ENCODE measurements at regions not wholly inside any gene's neighbourhood (a gene's known extent, or its start where the extent isn't known, plus 50 kb on each side); places are given as distances from the start of the nearest gene placed in this dataset.

GRCh38 chr13:39886336-39886735, 230.9 kb downstream of the COG6 start:
- no peaks in the 10 kb centered on the region for H3K27me3 ChIP-seq
- intact Hi-C loops (cut with DNase I), result no loop called here
- H3K27ac ChIP-seq, result no peak overlapping the region
- peaks cover 0 to 12% (median 0%) of the 10 kb centered on the region in 9 donors for H3K4me1 ChIP-seq
- no peak for TF ChIP-seq CTCF (IDR thresholded peaks at IDR 0.05)
- no peak overlapping the region for H3K4me3 ChIP-seq
- DNase-seq (no peak), ATAC-seq (no peak)
- H3K9me3 ChIP-seq, result peaks cover 0 to 43% (median 11%) of the 10 kb centered on the region in 11 donors
- no peaks in the 10 kb centered on the region for H3K36me3 ChIP-seq

- Histone ChIP-seq H3K4me3 (no peak overlapping the region), H3K9me3 (peaks cover 0 to 35% (median 11%) of the 10 kb centered on the region in 11 donors), H3K27ac (no peak overlapping the region), H3K4me1 (peaks cover 0 to 19% (median 3%) of the 10 kb centered on the region in 9 donors), H3K27me3 (no peaks in the 10 kb centered on the region), H3K36me3 (no peaks in the 10 kb centered on the region)
- 63 to 79% methylated on average over 2 of the region's 2 CpGs for WGBS, 2 donors
- DNase-seq, result no peak
- intact Hi-C loops (cut with DNase I), result no loop called here
- TF ChIP-seq CTCF (IDR thresholded peaks at IDR 0.05), result no peak
- ATAC-seq, result no peak
Observed at GRCh38 chr13:39887387-39887786, 231.9 kb downstream of the COG6 start.

- peaks cover 0 to 18% (median 4%) of the 10 kb centered on the region in 11 donors for H3K9me3 ChIP-seq
- H3K27ac ChIP-seq, result peak overlapping the region in 1 of 10 donors; percentile 3
- intact Hi-C loops (cut with DNase I), result no loop called here
- peaks cover 0 to 32% (median 9%) of the 10 kb centered on the region in 9 donors for H3K4me1 ChIP-seq
- DNase-seq, result no peak
- WGBS, 2 donors, result 68 to 71% methylated on average over 4 of the region's 4 CpGs
- no peaks in the 10 kb centered on the region for H3K27me3 ChIP-seq
- H3K36me3 ChIP-seq, result no peaks in the 10 kb centered on the region
- ATAC-seq, result peak in 5 of 8 donors; percentile 45 to 88 (median 60)
- no peak overlapping the region for H3K4me3 ChIP-seq
- TF ChIP-seq CTCF (IDR thresholded peaks at IDR 0.05), result no peak
Observed at GRCh38 chr13:39888865-39889810, 233.7 kb downstream of the COG6 start.

GRCh38 chr13:39890537-39890936, 235.1 kb downstream of the COG6 start:
- H3K27me3 ChIP-seq, result no peaks in the 10 kb centered on the region
- intact Hi-C loops (cut with DNase I), result no loop called here
- ATAC-seq, result no peak
- peaks cover 0 to 4% (median 0%) of the 10 kb centered on the region in 11 donors for H3K9me3 ChIP-seq
- no peaks in the 10 kb centered on the region for H3K36me3 ChIP-seq
- no peak overlapping the region for H3K4me3 ChIP-seq
- no peak overlapping the region for H3K27ac ChIP-seq
- DNase-seq, result no peak
- WGBS, 2 donors, result 82 to 95% methylated on average over 4 of the region's 4 CpGs
- no peak for TF ChIP-seq CTCF (IDR thresholded peaks at IDR 0.05)
- H3K4me1 ChIP-seq, result peaks cover 0 to 32% (median 9%) of the 10 kb centered on the region in 9 donors

All from heart right ventricle (tissue), 16 donors.